ENCODE measurements at regions not wholly inside any gene's neighbourhood (a gene's known extent, or its start where the extent isn't known, plus 50 kb on each side); places are given as distances from the start of the nearest gene placed in this dataset.

DNA sequence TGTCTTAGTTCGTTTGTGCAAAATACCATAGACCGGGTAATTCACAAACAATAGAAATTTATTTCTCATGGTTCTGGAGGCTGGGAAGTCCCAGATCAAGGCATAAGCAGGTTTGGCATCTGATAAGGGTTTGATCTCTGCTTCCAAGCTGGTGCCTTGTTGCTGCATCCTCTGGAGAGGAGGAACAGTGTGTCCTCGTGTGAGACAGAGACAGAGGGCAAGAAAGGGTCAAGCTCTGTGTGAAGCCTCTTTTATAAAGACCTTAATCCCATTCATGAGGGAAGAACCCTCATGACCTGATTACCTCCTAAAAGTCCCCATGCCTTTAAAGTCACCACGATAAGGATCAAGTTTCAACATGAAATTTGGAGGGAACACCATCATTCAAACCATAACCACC lies 55.8 kb upstream of the TANC2 start (continued):
- TF ChIP-seq, protein P1, sequence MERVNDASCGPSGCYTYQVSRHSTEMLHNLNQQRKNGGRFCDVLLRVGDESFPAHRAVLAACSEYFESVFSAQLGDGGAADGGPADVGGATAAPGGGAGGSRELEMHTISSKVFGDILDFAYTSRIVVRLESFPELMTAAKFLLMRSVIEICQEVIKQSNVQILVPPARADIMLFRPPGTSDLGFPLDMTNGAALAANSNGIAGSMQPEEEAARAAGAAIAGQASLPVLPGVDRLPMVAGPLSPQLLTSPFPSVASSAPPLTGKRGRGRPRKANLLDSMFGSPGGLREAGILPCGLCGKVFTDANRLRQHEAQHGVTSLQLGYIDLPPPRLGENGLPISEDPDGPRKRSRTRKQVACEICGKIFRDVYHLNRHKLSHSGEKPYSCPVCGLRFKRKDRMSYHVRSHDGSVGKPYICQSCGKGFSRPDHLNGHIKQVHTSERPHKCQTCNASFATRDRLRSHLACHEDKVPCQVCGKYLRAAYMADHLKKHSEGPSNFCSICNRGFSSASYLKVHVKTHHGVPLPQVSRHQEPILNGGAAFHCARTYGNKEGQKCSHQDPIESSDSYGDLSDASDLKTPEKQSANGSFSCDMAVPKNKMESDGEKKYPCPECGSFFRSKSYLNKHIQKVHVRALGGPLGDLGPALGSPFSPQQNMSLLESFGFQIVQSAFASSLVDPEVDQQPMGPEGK (CRISPR knock-in tag; IDR thresholded peaks at IDR 0.05; ENCODE audit: borderline replicate concordance): no peak
- no peak for TF ChIP-seq ZNF70 (CRISPR knock-in tag; IDR thresholded peaks at IDR 0.05)
- TF ChIP-seq, protein P2, sequence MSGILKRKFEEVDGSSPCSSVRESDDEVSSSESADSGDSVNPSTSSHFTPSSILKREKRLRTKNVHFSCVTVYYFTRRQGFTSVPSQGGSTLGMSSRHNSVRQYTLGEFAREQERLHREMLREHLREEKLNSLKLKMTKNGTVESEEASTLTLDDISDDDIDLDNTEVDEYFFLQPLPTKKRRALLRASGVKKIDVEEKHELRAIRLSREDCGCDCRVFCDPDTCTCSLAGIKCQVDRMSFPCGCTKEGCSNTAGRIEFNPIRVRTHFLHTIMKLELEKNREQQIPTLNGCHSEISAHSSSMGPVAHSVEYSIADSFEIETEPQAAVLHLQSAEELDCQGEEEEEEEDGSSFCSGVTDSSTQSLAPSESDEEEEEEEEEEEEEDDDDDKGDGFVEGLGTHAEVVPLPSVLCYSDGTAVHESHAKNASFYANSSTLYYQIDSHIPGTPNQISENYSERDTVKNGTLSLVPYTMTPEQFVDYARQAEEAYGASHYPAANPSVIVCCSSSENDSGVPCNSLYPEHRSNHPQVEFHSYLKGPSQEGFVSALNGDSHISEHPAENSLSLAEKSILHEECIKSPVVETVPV (CRISPR knock-in tag; IDR thresholded peaks at IDR 0.05): no peak
- TF ChIP-seq ZFP3 (CRISPR knock-in tag; IDR thresholded peaks at IDR 0.05): no peak
- no peak for TF ChIP-seq ZFP30 (CRISPR knock-in tag; IDR thresholded peaks at IDR 0.05)
- TF ChIP-seq, protein P3, sequence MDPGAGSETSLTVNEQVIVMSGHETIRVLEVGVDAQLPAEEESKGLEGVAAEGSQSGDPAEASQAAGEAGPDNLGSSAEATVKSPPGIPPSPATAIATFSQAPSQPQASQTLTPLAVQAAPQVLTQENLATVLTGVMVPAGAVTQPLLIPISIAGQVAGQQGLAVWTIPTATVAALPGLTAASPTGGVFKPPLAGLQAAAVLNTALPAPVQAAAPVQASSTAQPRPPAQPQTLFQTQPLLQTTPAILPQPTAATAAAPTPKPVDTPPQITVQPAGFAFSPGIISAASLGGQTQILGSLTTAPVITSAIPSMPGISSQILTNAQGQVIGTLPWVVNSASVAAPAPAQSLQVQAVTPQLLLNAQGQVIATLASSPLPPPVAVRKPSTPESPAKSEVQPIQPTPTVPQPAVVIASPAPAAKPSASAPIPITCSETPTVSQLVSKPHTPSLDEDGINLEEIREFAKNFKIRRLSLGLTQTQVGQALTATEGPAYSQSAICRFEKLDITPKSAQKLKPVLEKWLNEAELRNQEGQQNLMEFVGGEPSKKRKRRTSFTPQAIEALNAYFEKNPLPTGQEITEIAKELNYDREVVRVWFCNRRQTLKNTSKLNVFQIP (CRISPR knock-in tag; IDR thresholded peaks at IDR 0.05; ENCODE audit: borderline replicate concordance, low read depth): no peak
- no peak for TF ChIP-seq ZNF8 (CRISPR knock-in tag; IDR thresholded peaks at IDR 0.05)

DNA sequence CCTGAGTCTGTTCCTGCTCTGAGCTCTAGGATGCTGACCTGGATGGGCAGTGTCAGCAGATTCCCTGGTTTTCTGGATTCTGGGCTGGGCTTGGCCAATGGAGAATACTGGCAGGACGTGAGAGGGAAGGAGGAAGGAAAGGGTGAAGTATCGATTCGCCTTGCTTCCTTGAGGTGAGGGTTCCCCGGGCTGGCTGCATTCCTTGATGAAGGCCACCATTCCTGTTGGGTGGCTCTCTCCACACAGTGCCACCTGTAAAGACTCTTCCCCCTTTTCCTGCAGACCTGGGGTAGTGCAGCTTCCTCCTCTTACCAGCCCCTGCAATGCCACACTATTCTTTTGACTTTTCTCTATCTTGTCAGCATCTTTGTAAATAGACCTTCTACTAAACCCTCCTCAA lies 58.1 kb upstream of the TANC2 start:
- TF ChIP-seq ZFP30 (CRISPR knock-in tag; IDR thresholded peaks at IDR 0.05) (no peak), CSDC2 (CRISPR knock-in tag; IDR thresholded peaks at IDR 0.05) (no peak), ZC3H10 (CRISPR knock-in tag; IDR thresholded peaks at IDR 0.05) (no peak), ARNTL (CRISPR knock-in tag; IDR thresholded peaks at IDR 0.05; ENCODE audit: borderline replicate concordance, low read depth) (no peak), SNAI2 (CRISPR knock-in tag; IDR thresholded peaks at IDR 0.05) (no peak), ISL1 (CRISPR knock-in tag; IDR thresholded peaks at IDR 0.05) (no peak)
- TF ChIP-seq, protein P1 (CRISPR knock-in tag; IDR thresholded peaks at IDR 0.05; ENCODE audit: borderline replicate concordance): no peak
- TF ChIP-seq, protein P2 (CRISPR knock-in tag; IDR thresholded peaks at IDR 0.05): no peak
- TF ChIP-seq, protein P3 (CRISPR knock-in tag; IDR thresholded peaks at IDR 0.05; ENCODE audit: borderline replicate concordance, low read depth): no peak
- ATAC-seq: no peak

DNA sequence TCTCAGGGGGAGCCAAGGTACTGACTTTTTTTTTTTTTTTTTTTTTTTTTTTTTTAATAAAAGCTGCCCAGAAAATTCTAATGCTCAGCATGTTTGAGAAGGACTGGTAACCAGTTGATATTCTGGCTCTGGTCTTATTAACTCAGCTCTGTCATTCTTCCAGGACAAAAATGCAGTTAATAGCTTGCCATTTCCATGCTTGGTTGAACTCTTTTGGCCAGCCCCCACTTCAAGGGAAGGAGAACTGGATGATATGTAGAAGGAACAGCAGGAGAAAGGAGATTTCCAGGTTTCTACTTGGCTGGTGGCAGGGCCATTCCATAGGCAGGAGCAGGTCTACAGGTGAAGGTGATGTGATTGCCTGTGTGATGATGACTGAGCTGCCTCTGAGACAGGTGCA lies 59.2 kb upstream of the TANC2 start:
- TF ChIP-seq TCF4 (CRISPR knock-in tag; IDR thresholded peaks at IDR 0.05; ENCODE audit: borderline replicate concordance) (no peak), GLIS3 (CRISPR knock-in tag; IDR thresholded peaks at IDR 0.05) (no peak), ESRRG (CRISPR knock-in tag; IDR thresholded peaks at IDR 0.05) (no peak), ZNF565 (CRISPR knock-in tag; conservative IDR thresholded peaks at IDR 0.05; ENCODE audit: low read depth) (no peak), BACH2 (CRISPR knock-in tag; IDR thresholded peaks at IDR 0.05; ENCODE audit: borderline replicate concordance) (no peak), ZNF70 (CRISPR knock-in tag; IDR thresholded peaks at IDR 0.05) (no peak)
- TF ChIP-seq, protein P1 (CRISPR knock-in tag; IDR thresholded peaks at IDR 0.05; ENCODE audit: borderline replicate concordance): no peak
- TF ChIP-seq, protein P3 (CRISPR knock-in tag; IDR thresholded peaks at IDR 0.05; ENCODE audit: borderline replicate concordance, low read depth): no peak
- TF ChIP-seq, protein P2 (CRISPR knock-in tag; IDR thresholded peaks at IDR 0.05): no peak
- ATAC-seq: no peak
